Lower leg skin (tissue), 4 donors: ENCODE measurements at regions not wholly inside any gene's neighbourhood (a gene's known extent, or its start where the extent isn't known, plus 50 kb on each side); places are given as distances from the start of the nearest gene placed in this dataset.

Experiments
- DNase-seq, 2 donors: peaks; one replicate each; pipeline ENCODE4 v3.0.0-alpha.2; 2019; ENCODE audit warnings: low spot score in 2 of 2
- H3K4me3 ChIP-seq: fragments of 200-600 bp; sonication (generic); 2 replicates; pipeline ENCODE4 v1.5.1; 2017; ENCODE audit warnings: mild to moderate bottlenecking, low read depth; ENCODE audit not compliant: poor library complexity, severe bottlenecking
- CTCF ChIP-seq, 3 donors: fragments of 450-650 bp; IDR thresholded peaks; one replicate each; pipeline ENCODE4 v1.5.1; 2016; ENCODE audit warnings: antibody characterized with exemption in 3 of 3, mild to moderate bottlenecking in 3 of 3, moderate library complexity in 2 of 3
- POLR2A ChIP-seq, 2 donors: fragments of 450-650 bp; IDR thresholded peaks; one replicate each; pipeline ENCODE4 v1.6.1; 2016 to 2017; ENCODE audit warnings: antibody characterized with exemption in 2 of 2, mild to moderate bottlenecking in 1 of 2, moderate library complexity in 1 of 2
- WGBS, 2 donors: methylation state at CpG; one replicate each; pipeline ENCODE4 v1.1.5; 2018; 5-methylcytosine and 5-hydroxymethylcytosine counted together
- intact Hi-C: fragments of 100-400 bp; cut with DNase I; formaldehyde crosslinking; loops from one replicate; pipeline ENCODE4 v1.15.0; 2023; ENCODE audit warnings: low total_unique reads

DNA sequence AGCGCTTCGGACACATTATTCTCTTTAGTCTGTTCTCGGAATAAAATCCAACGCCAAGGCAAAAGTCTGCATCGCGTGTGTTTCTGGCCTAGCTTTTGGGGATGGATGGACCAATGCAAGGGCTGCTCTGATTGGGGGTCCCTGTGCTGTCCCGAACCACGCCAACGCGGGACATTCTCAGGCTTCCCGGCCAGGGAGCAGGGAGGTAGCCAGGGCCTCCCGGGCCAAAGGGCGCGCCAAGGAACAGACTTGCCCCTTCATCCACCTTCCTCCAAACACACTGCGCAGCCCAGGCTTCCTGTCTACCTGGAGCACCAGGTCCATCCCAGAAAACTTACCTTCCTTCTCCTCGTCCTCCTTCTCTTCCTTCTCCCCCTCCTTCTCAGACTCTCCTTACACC, 113.0 kb upstream of the SELENOP start:
- no peak for TF ChIP-seq CTCF (IDR thresholded peaks at IDR 0.05)
- TF ChIP-seq POLR2A (IDR thresholded peaks at IDR 0.05), result no peak
- no peak overlapping the region for H3K4me3 ChIP-seq
- WGBS, 2 donors, result 93% methylated on average over 16 of the region's 16 CpGs
- intact Hi-C loops, result no loop called here
- no peak for DNase-seq

DNA sequence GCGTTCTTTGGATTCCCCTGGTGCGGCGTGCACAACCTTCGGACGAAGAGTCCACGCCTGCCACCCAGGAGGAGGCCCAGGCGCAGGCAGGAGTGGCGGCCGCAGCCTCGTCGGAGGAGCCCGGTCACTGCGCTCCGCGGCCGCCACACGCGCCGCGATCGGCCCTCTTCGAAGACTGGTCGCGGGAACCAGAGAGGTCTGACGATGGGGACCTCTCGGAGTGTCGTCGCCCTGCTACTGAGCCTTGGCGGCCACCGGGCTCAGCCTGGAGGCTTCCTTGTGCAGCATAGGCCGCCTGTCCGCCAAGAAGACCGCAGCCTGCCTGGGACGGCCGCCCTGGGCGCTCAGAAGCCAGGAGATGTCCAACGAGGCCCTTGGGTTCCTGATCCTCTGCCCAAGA, 112.5 kb upstream of the SELENOP start:
- no peak overlapping the region for H3K4me3 ChIP-seq
- TF ChIP-seq POLR2A (IDR thresholded peaks at IDR 0.05), result no peak
- no peak for TF ChIP-seq CTCF (IDR thresholded peaks at IDR 0.05)
- no peak for DNase-seq
- intact Hi-C loops, result no loop called here
- WGBS, 2 donors, result 87 to 88% methylated on average over 27 to 30 of the region's 37 CpGs

DNA sequence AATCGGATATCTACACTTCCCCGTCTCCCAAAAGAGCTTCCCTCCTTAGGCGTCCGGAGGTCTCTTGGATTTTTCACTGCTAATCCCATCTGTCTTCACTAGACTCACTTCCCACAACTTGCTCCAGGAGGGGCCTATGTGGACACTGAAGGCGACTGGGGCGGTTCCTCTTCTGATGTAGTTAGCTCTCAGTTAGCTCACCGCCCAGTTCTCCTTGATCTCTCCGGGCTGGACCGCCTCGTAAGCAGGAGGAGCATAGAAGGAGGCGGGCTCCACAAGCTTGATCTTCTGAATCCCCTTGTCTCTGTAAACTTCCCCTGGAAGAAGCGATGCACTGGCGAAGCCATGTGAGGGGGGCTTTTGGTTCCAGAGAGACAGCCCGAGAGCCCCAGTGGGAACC, 112.0 kb upstream of the SELENOP start:
- no peak for DNase-seq
- H3K4me3 ChIP-seq, result no peak overlapping the region
- no peak for TF ChIP-seq CTCF (IDR thresholded peaks at IDR 0.05)
- TF ChIP-seq POLR2A (IDR thresholded peaks at IDR 0.05), result no peak
- 85 to 93% methylated on average over 14 of the region's 14 CpGs for WGBS, 2 donors
- intact Hi-C loops, result no loop called here

DNA sequence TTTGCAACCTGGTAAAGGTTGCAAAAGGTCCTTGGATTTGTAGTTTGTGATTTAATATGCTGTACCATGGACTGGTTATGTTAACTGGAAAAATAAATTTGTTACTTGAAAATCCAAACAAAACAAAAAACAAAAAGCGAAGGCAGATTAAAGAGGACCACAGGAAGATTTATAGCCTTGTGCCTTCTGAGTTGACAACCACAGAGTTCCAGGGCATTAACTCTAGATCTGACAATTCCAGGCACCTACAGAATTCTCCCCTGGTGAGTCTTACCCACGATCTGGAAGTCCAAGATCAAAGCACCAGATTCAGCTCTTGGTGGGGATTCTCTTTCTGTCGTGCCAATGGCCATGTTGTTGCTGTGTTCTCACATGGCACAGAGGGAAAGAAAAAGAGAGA, 107.9 kb upstream of the SELENOP start:
- DNase-seq, result no peak
- WGBS, 2 donors, result 44 to 65% methylated on average over 3 of the region's 3 CpGs
- no peak overlapping the region for H3K4me3 ChIP-seq
- no peak for TF ChIP-seq CTCF (IDR thresholded peaks at IDR 0.05)
- TF ChIP-seq POLR2A (IDR thresholded peaks at IDR 0.05), result no peak
- intact Hi-C loops, result no loop called here

GRCh38 chr5:42915306-42915866, 103.7 kb upstream of the SELENOP start:
- TF ChIP-seq POLR2A (IDR thresholded peaks at IDR 0.05) (no peak), CTCF (IDR thresholded peaks at IDR 0.05) (no peak)
- no peak for DNase-seq
- no peak overlapping the region for H3K4me3 ChIP-seq
- WGBS, 2 donors, result 69 to 76% methylated on average over 10 to 22 of the region's 23 CpGs
- intact Hi-C loops, result no loop called here

GRCh38 chr5:42912184-42912798, 100.6 kb upstream of the SELENOP start:
- intact Hi-C loops, result no loop called here
- no peak for DNase-seq
- TF ChIP-seq CTCF (IDR thresholded peaks at IDR 0.05) (no peak), POLR2A (IDR thresholded peaks at IDR 0.05) (no peak)
- no peak overlapping the region for H3K4me3 ChIP-seq
- 67 to 75% methylated on average over 8 of the region's 8 CpGs for WGBS, 2 donors
